ENCODE measurements at regions not wholly inside any gene's neighbourhood (a gene's known extent, or its start where the extent isn't known, plus 50 kb on each side); places are given as distances from the start of the nearest gene placed in this dataset.
"Not testable (repeated sequence)": the region's sequence is repeated elsewhere in the genome, so short reads cannot be mapped to it uniquely, and the experiment has no call there.

DNA sequence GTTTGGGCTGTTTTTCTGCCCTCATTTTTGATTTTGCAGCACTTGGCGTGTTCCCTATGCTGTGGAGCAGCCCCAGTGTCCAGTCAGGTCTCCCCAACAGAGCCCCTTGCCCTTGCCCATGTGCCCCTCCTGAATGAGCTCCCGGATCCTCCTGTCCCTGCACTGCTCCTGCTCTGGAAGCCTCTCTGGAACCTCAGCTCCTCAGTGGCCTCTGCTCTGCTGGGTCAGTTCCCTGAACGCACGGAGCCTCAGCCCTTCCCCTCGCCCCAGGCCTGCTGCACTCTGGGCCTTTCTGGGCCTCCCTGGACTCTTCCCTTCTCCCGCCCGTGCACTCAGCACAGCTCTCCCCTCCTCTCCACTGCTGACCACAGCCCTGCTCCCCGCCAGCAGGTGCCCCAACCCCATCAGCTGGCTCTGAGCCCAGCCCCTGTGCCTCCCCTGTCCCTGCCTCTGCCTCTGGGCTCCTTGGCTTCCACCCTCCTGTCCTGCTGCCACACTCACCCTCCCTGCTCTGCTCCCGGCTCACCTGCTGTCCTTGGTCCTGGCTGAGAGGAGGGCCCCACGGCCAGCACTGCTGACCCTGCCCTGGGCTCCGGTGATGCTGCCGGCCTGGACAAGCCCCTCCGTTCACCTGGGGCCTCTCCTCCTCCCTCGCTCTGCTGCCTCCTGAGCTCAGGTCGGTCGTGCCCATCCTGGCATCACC, 220.6 kb downstream of the TMEM121 start:
- peaks cover 31% of the 10 kb centered on the region for H3K4me1 Mint-ChIP-seq
- peak overlapping the region; percentile 58 for H3K9ac ChIP-seq (ENCODE audit: low read length)
- peaks cover 18% of the 10 kb centered on the region for H3K79me2 ChIP-seq (ENCODE audit: control insufficient read depth, insufficient read depth, low read length)
- H3K9me3 ChIP-seq (ENCODE audit: control extremely low read depth in 1 of 3, control insufficient read depth in 2 of 3, insufficient read depth in 1 of 3, low read length in 2 of 3); H3K27me3 ChIP-seq (replicated peaks in 1 of 4; ENCODE audit: control extremely low read depth in 1 of 4, control insufficient read depth in 3 of 4, insufficient read depth in 4 of 4, low read length in 3 of 4); H3K9me3 Mint-ChIP-seq (ENCODE audit: insufficient read depth); H3K4me2 ChIP-seq (replicated peaks; ENCODE audit: low read depth, low read length, poor library complexity, severe bottlenecking); H3K27me3 Mint-ChIP-seq; H3K36me3 ChIP-seq (replicated peaks in 1 of 2; ENCODE audit: control extremely low read depth in 1 of 2, control insufficient read depth in 1 of 2, extremely low read depth in 1 of 2, insufficient read depth in 2 of 2, low read length in 1 of 2); DNase-seq; intact Hi-C loops (cut with micrococcal nuclease); H2AFZ ChIP-seq (ENCODE audit: insufficient read depth, low read depth, low read length, poor library complexity, severe bottlenecking); ATAC-seq (ENCODE audit: low read depth); H4K20me1 ChIP-seq (ENCODE audit: control insufficient read depth, insufficient read depth, low read length, poor library complexity, severe bottlenecking): not testable (repeated sequence)
- ChIA-PET POLR2A (interaction anchor here (1.0 to 4.3 kb wide), 4 partner anchors 36 to 113 kb away, joined by 4 to 60 read pairs (median 8); no protein-coding TSS in a partner anchor), CTCF (interaction anchor here (0.8 kb wide), 1 partner anchor 84 kb away, joined by 3 read pairs; no protein-coding TSS in a partner anchor)
- peak overlapping the region; percentile 97 for H3K27ac Mint-ChIP-seq
- peak overlapping the region; percentile 95 for H3K4me3 Mint-ChIP-seq
- 77% methylated on average over 8 of the region's 16 CpGs for WGBS (ENCODE audit: insufficient coverage)
- peak overlapping the region in 1 of 2 donors; percentile 60 for H3K27ac ChIP-seq (ENCODE audit: low read length in 2 of 2)
- H3K4me3 ChIP-seq (ENCODE audit: control extremely low read depth in 1 of 5, extremely low read depth in 1 of 5, insufficient read depth in 1 of 5, low read depth in 2 of 5, low read length in 4 of 5) = peak overlapping the region in 4 of 5 experiments; percentile 33 to 56 (median 52)
- peaks cover 34 to 47% of the 10 kb centered on the region in 2 donors for H3K4me1 ChIP-seq (ENCODE audit: control insufficient read depth in 2 of 2, insufficient read depth in 2 of 2, low read length in 2 of 2)

DNA sequence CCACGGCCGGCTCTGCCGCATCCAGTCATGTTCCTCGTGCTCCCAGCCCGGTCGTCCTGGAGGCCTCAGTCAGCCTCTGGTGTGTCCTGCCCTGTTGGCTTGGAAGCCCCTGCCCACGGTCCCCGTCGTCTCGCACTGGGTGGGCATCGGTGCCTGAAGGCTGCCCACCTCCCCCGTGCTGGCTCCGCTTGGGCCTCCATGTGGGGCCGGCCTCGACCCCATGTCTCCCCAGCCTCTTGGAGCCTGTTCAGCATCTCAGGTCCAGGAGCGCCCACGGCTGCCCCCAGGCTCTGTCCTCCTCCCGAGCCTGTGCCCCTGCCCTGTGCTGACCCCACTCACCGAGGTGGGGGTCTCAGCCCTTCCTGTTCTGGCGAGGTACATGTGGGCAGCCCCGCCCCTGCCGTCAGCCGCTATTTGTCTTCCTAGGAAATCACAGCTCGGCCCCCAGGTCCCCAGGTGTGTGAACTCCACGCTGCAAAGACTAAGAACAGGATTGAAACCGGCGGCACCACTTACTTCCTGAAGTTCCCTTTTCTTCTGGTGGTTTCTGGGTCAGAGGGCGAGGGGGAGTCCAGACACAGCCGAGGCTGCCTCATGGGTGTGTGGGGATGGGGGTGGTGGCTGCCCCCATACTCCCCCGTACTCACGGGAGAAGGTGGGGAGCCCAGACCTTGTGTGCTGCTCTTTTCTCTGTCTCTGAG, 221.3 kb downstream of the TMEM121 start:
- POLR2A ChIA-PET = interaction anchor here (1.0 to 4.3 kb wide), 6 partner anchors 26 to 112 kb away, joined by 3 to 60 read pairs (median 6); no protein-coding TSS in a partner anchor
- peak overlapping the region; percentile 97 for H3K27ac Mint-ChIP-seq
- Histone ChIP-seq H3K9ac (ENCODE audit: low read length) (peak overlapping the region; percentile 58), H3K4me1 (ENCODE audit: control insufficient read depth in 2 of 2, insufficient read depth in 2 of 2, low read length in 2 of 2) (peaks cover 34 to 41% of the 10 kb centered on the region in 2 donors), H3K79me2 (ENCODE audit: control insufficient read depth, insufficient read depth, low read length) (peaks cover 18% of the 10 kb centered on the region), H3K4me3 (ENCODE audit: control extremely low read depth in 1 of 5, extremely low read depth in 1 of 5, insufficient read depth in 1 of 5, low read depth in 2 of 5, low read length in 4 of 5) (peak overlapping the region in 4 of 5 experiments; percentile 33 to 56 (median 52)), H3K27ac (ENCODE audit: low read length in 2 of 2) (peak overlapping the region; percentile 29 to 49), H3K4me2 (replicated peaks; ENCODE audit: low read depth, low read length, poor library complexity, severe bottlenecking) (peak overlapping the region; percentile 46)
- CTCF ChIA-PET; intact Hi-C loops (cut with micrococcal nuclease); H4K20me1 ChIP-seq (ENCODE audit: control insufficient read depth, insufficient read depth, low read length, poor library complexity, severe bottlenecking); H3K27me3 ChIP-seq (replicated peaks in 1 of 4; ENCODE audit: control extremely low read depth in 1 of 4, control insufficient read depth in 3 of 4, insufficient read depth in 4 of 4, low read length in 3 of 4); H3K9me3 ChIP-seq (ENCODE audit: control extremely low read depth in 1 of 3, control insufficient read depth in 2 of 3, insufficient read depth in 1 of 3, low read length in 2 of 3); H3K27me3 Mint-ChIP-seq; H3K9me3 Mint-ChIP-seq (ENCODE audit: insufficient read depth); H3K36me3 ChIP-seq (replicated peaks in 1 of 2; ENCODE audit: control extremely low read depth in 1 of 2, control insufficient read depth in 1 of 2, extremely low read depth in 1 of 2, insufficient read depth in 2 of 2, low read length in 1 of 2); H2AFZ ChIP-seq (ENCODE audit: insufficient read depth, low read depth, low read length, poor library complexity, severe bottlenecking): not testable (repeated sequence)
- WGBS (ENCODE audit: insufficient coverage) = 41% methylated on average over 20 of the region's 31 CpGs
- DNase-seq (peak; percentile 60), ATAC-seq (ENCODE audit: low read depth) (peak; percentile 68)
- peaks cover 25% of the 10 kb centered on the region for H3K4me1 Mint-ChIP-seq
- peak overlapping the region; percentile 95 for H3K4me3 Mint-ChIP-seq
